ENCODE measurements at regions not wholly inside any gene's neighbourhood (a gene's known extent, or its start where the extent isn't known, plus 50 kb on each side); places are given as distances from the start of the nearest gene placed in this dataset.

- TF ChIP-seq CTCF (IDR thresholded peaks at IDR 0.05; ENCODE audit: control insufficient read depth, insufficient read depth, low read depth, low read length, missing control alignments) = no peak
- no peak for DNase-seq (ENCODE audit: low read depth)
- no peak overlapping the region for H3K4me3 ChIP-seq (ENCODE audit: control insufficient read depth, low read depth, low read length)
Observed at GRCh38 chr3:107970993-107971580, 119.7 kb downstream of the CD47 start.

- no peak for TF ChIP-seq CTCF (IDR thresholded peaks at IDR 0.05; ENCODE audit: control insufficient read depth, insufficient read depth, low read depth, low read length, missing control alignments)
- no peak for DNase-seq (ENCODE audit: low read depth)
- no peak overlapping the region for H3K4me3 ChIP-seq (ENCODE audit: control insufficient read depth, low read depth, low read length)
Observed at GRCh38 chr3:107969994-107970819, 120.6 kb downstream of the CD47 start.

- H3K4me3 ChIP-seq (ENCODE audit: control insufficient read depth, low read depth, low read length) = no peak overlapping the region
- no peak for DNase-seq (ENCODE audit: low read depth)
- TF ChIP-seq CTCF (IDR thresholded peaks at IDR 0.05; ENCODE audit: control insufficient read depth, insufficient read depth, low read depth, low read length, missing control alignments) = no peak
Observed at GRCh38 chr3:107969525-107969924, 121.3 kb downstream of the CD47 start.

- no peak for TF ChIP-seq CTCF (IDR thresholded peaks at IDR 0.05; ENCODE audit: control insufficient read depth, insufficient read depth, low read depth, low read length, missing control alignments)
- DNase-seq (ENCODE audit: low read depth) = no peak
- H3K4me3 ChIP-seq (ENCODE audit: control insufficient read depth, low read depth, low read length) = no peak overlapping the region
Observed at GRCh38 chr3:107966276-107966675, 124.6 kb downstream of the CD47 start.

- DNase-seq (ENCODE audit: low read depth) = no peak
- TF ChIP-seq CTCF (IDR thresholded peaks at IDR 0.05; ENCODE audit: control insufficient read depth, insufficient read depth, low read depth, low read length, missing control alignments) = no peak
- no peak overlapping the region for H3K4me3 ChIP-seq (ENCODE audit: control insufficient read depth, low read depth, low read length)
Observed at GRCh38 chr3:107965136-107965655, 125.6 kb downstream of the CD47 start.

GRCh38 chr3:107963581-107963980 lies 127.2 kb downstream of the CD47 start:
- no peak for TF ChIP-seq CTCF (IDR thresholded peaks at IDR 0.05; ENCODE audit: control insufficient read depth, insufficient read depth, low read depth, low read length, missing control alignments)
- no peak for DNase-seq (ENCODE audit: low read depth)
- H3K4me3 ChIP-seq (ENCODE audit: control insufficient read depth, low read depth, low read length) = no peak overlapping the region
